Hematopoietic multipotent progenitor cell treated with erythropoietin and hydrocortisone succinate and interleukin-3 and kit ligand, for 15 days (in vitro differentiated cells): ENCODE measurements at regions not wholly inside any gene's neighbourhood (a gene's known extent, or its start where the extent isn't known, plus 50 kb on each side); places are given as distances from the start of the nearest gene placed in this dataset.
"Not testable (repeated sequence)": the region's sequence is repeated elsewhere in the genome, so short reads cannot be mapped to it uniquely, and the experiment has no call there.

Experiments used
- DNase-seq: peaks from one replicate; pipeline ENCODE4 v3.0.0-alpha.2; 2015; ENCODE audit warnings: low spot score

GRCh38 chr3:98644168-98644567, 50.8 kb upstream of the CPOX start:
- DNase-seq: no peak

GRCh38 chr3:98645039-98645438, 51.6 kb upstream of the CPOX start:
- no peak for DNase-seq

- DNase-seq: no peak
Measured at GRCh38 chr3:98646680-98647079, 53.3 kb upstream of the CPOX start.

GRCh38 chr3:98647197-98647596, 53.8 kb upstream of the CPOX start:
- no peak for DNase-seq

GRCh38 chr3:98650971-98651779, 57.8 kb upstream of the CPOX start:
- DNase-seq: no peak

- no peak for DNase-seq
Measured at GRCh38 chr3:98651780-98652077, 58.3 kb upstream of the CPOX start.

- no peak for DNase-seq
Measured at GRCh38 chr3:98655666-98656065, 62.3 kb upstream of the CPOX start.

- peak; percentile 49 for DNase-seq
Measured at GRCh38 chr3:98657457-98657856, 64.0 kb upstream of the CPOX start.

- no peak for DNase-seq
Measured at GRCh38 chr3:98662699-98663098, 69.3 kb upstream of the CPOX start.

GRCh38 chr3:98670020-98670419, 76.6 kb upstream of the CPOX start:
- DNase-seq: no peak

GRCh38 chr3:98679986-98680385, 83.2 kb upstream of the ST3GAL6 start:
- no peak for DNase-seq

GRCh38 chr3:98680723-98681122, 82.4 kb upstream of the ST3GAL6 start:
- no peak for DNase-seq

GRCh38 chr3:98681486-98681885, 81.7 kb upstream of the ST3GAL6 start:
- DNase-seq: no peak

- not testable (repeated sequence) for DNase-seq
Measured at GRCh38 chr3:98682391-98682790, 80.7 kb upstream of the ST3GAL6 start.

- no peak for DNase-seq
Measured at GRCh38 chr3:98688363-98688762, 74.8 kb upstream of the ST3GAL6 start.

GRCh38 chr3:98690876-98691275, 72.3 kb upstream of the ST3GAL6 start:
- DNase-seq: no peak

- DNase-seq: no peak
Measured at GRCh38 chr3:98691897-98692296, 71.2 kb upstream of the ST3GAL6 start.

GRCh38 chr3:98692787-98693473, 70.2 kb upstream of the ST3GAL6 start:
- DNase-seq: no peak

GRCh38 chr3:98695796-98696195, 67.3 kb upstream of the ST3GAL6 start:
- no peak for DNase-seq

- not testable (repeated sequence) for DNase-seq
Measured at GRCh38 chr3:98696296-98696695, 66.8 kb upstream of the ST3GAL6 start.

GRCh38 chr3:98697225-98697624, 65.9 kb upstream of the ST3GAL6 start:
- no peak for DNase-seq

GRCh38 chr3:98699132-98699531, 64.0 kb upstream of the ST3GAL6 start:
- no peak for DNase-seq

GRCh38 chr3:98701071-98701675, 62.0 kb upstream of the ST3GAL6 start:
- no peak for DNase-seq
